Endothelial cell of umbilical vein (primary cell): ENCODE measurements at regions not wholly inside any gene's neighbourhood (a gene's known extent, or its start where the extent isn't known, plus 50 kb on each side); places are given as distances from the start of the nearest gene placed in this dataset.

Source experiments
- BruUV-seq: library from RNA; stranded (reverse); fragments of 400-500 nt; replicated peaks from 2 replicates; lab custom pipeline; 2021; lab: Mats Ljungman, UMichigan
- CTCF ChIA-PET: fragments of 300-600, 350-600 bp; sonication (Branson Sonifier 250); formaldehyde crosslinking; loops from one replicate; lab custom pipeline; 2021; ENCODE audit warnings: antibody characterized with exemption, inconsistent platforms; lab: Charles Lee
- POLR2A ChIA-PET: fragments of 300-600, 350-600 bp; sonication (Branson Sonifier 250); formaldehyde crosslinking; loops from one replicate; lab custom pipeline; 2021; ENCODE audit warnings: antibody characterized with exemption, inconsistent platforms; lab: Charles Lee
- DNase-seq: peaks from one replicate; pipeline ENCODE4 v3.0.0-alpha.2; 2011; ENCODE audit warnings: low read depth, low spot score
- FAIRE-seq: peaks from 2 replicates; lab custom pipeline; 2011; peaks lifted over from hg19 to GRCh38; lab: Jason Lieb, UNC
- H2AFZ ChIP-seq: 2 replicates; pipeline ENCODE4 v1.6.0; 2012; ENCODE audit warnings: low read depth, low read length, control low read depth, inconsistent platforms
- H3K27ac ChIP-seq: 2 replicates; pipeline ENCODE4 v1.5.1; 2011; ENCODE audit warnings: low read depth, mild to moderate bottlenecking, control low read depth, low read length, moderate library complexity; ENCODE audit not compliant: insufficient read depth
- H3K27me3 ChIP-seq, 2 experiments: 2 replicates each; pipeline versions ENCODE4 v1.6.0 to v1.6.1; 2011; ENCODE audit warnings: low read length in 2 of 2, mixed read lengths in 1 of 2; ENCODE audit not compliant: control insufficient read depth in 2 of 2, insufficient read depth in 2 of 2
- H3K36me3 ChIP-seq, 2 experiments: 2 replicates in 1 of 2; 3 replicates in 1 of 2; pipeline ENCODE4 v1.5.1; 2011; ENCODE audit warnings: low read length in 2 of 2, mild to moderate bottlenecking in 1 of 2, moderate library complexity in 1 of 2; ENCODE audit not compliant: control insufficient read depth in 2 of 2, insufficient read depth in 2 of 2; ENCODE audit errors: extremely low read depth in 1 of 2
- H3K4me1 ChIP-seq: 3 replicates; pipeline ENCODE4 v1.5.1; 2011; ENCODE audit warnings: mild to moderate bottlenecking, low read length; ENCODE audit not compliant: control insufficient read depth, insufficient read depth; ENCODE audit errors: extremely low read depth
- H3K4me2 ChIP-seq: 2 replicates; pipeline ENCODE4 v1.6.1; 2011; ENCODE audit warnings: low read length, control low read depth, mixed read lengths; ENCODE audit not compliant: insufficient read depth
- H3K4me3 ChIP-seq, 3 experiments: fragments of 200-600 bp in 1 of 3; sonication (generic), shearing (Covaris generic) in 1 of 3; replicated peaks in 1 of 3; 2 replicates each; pipeline ENCODE4 v1.5.1; 2011 to 2016; ENCODE audit warnings: control low read depth in 3 of 3, low read length in 3 of 3, mild to moderate bottlenecking in 2 of 3, inconsistent platforms in 1 of 3, low read depth in 1 of 3, moderate library complexity in 1 of 3; ENCODE audit not compliant: insufficient read depth in 1 of 3
- H3K79me2 ChIP-seq: 2 replicates; pipeline ENCODE4 v1.6.0; 2012; ENCODE audit warnings: low read length, inconsistent platforms; ENCODE audit not compliant: control insufficient read depth, insufficient read depth
- H3K9ac ChIP-seq: replicated peaks from 2 replicates; pipeline ENCODE3; 2011; ENCODE audit warnings: low read length, control low read depth; ENCODE audit not compliant: insufficient read depth; ENCODE audit errors: extremely low read depth
- H3K9me1 ChIP-seq: replicated peaks from 3 replicates; pipeline ENCODE4 v1.6.0; 2011; ENCODE audit warnings: mild to moderate bottlenecking, low read length; ENCODE audit not compliant: control insufficient read depth, insufficient read depth; ENCODE audit errors: extremely low read depth
- H3K9me3 ChIP-seq: replicated peaks from 2 replicates; pipeline ENCODE4 v1.5.1; 2012; ENCODE audit warnings: low read length, inconsistent platforms; ENCODE audit not compliant: control insufficient read depth, insufficient read depth
- H4K20me1 ChIP-seq: replicated peaks from 2 replicates; pipeline ENCODE3; 2011; ENCODE audit warnings: mild to moderate bottlenecking, low read length; ENCODE audit not compliant: control insufficient read depth, insufficient read depth; ENCODE audit errors: extremely low read depth
- CTCF ChIP-seq, 2 donors: IDR thresholded peaks; 1 replicate in 1 of 2; 2 replicates in 1 of 2; pipeline ENCODE4 v1.5.1; 2011; ENCODE audit warnings: low read length in 2 of 2, mild to moderate bottlenecking in 2 of 2, moderate library complexity in 2 of 2, control low read depth in 1 of 2, inconsistent platforms in 1 of 2, low read depth in 1 of 2; ENCODE audit not compliant: insufficient read depth in 1 of 2; ENCODE audit errors: extremely low read depth in 1 of 2
- EZH2 ChIP-seq: IDR thresholded peaks from 2 replicates; pipeline ENCODE4 v1.6.1; 2012; ENCODE audit warnings: borderline replicate concordance, low read depth, mild to moderate bottlenecking, moderate library complexity, low read length, inconsistent platforms; ENCODE audit not compliant: severe bottlenecking
- FOS ChIP-seq: IDR thresholded peaks from 2 replicates; pipeline ENCODE4 v1.6.1; 2011; ENCODE audit warnings: mild to moderate bottlenecking, low read length, moderate library complexity, borderline replicate concordance; ENCODE audit not compliant: insufficient read depth
- GATA2 ChIP-seq: IDR thresholded peaks from 2 replicates; pipeline ENCODE4 v1.7.0; 2011; ENCODE audit warnings: low read depth, mild to moderate bottlenecking, moderate library complexity, mixed read lengths, low read length; ENCODE audit not compliant: insufficient read length, insufficient read depth
- JUN ChIP-seq: IDR thresholded peaks from 2 replicates; pipeline ENCODE4 v1.6.1; 2011; ENCODE audit warnings: borderline replicate concordance, low read depth; ENCODE audit not compliant: insufficient read length, insufficient read depth
- MAX ChIP-seq: IDR thresholded peaks from 2 replicates; pipeline ENCODE4 v1.6.1; 2011; ENCODE audit not compliant: insufficient read depth, insufficient read length
- MYC ChIP-seq: IDR thresholded peaks from one replicate; pipeline ENCODE4 v1.6.1; 2011; ENCODE audit warnings: mild to moderate bottlenecking, low read depth, low read length
- POLR2A ChIP-seq: IDR thresholded peaks from 2 replicates; pipeline ENCODE4 v1.6.1; 2012; ENCODE audit warnings: low read depth, mild to moderate bottlenecking, control low read depth, low read length
- POLR2AphosphoS5 ChIP-seq: IDR thresholded peaks from 2 replicates; pipeline ENCODE4 v1.6.1; 2012; ENCODE audit warnings: low read depth, mild to moderate bottlenecking, control low read depth, low read length, moderate library complexity; ENCODE audit not compliant: insufficient read depth
- dilution Hi-C: fragments of 300-500 bp; cut with MboI; formaldehyde crosslinking; loops from one replicate; pipeline ENCODE4 v1.15.0; 2019; ENCODE audit warnings: low sequenced_read_pairs; ENCODE audit not compliant: extremely low pct_ligation_motif_present
- intact Hi-C: fragments of 100-400 bp; cut with micrococcal nuclease; formaldehyde crosslinking; loops from one replicate; pipeline ENCODE4 v1.10.0; 2022

GRCh38 chr4:114758066-114758465 is 159.5 kb downstream of the UGT8 start:
- intact Hi-C loops: no loop called here
- Histone ChIP-seq H2AFZ (no peak overlapping the region), H3K79me2 (no peaks in the 10 kb centered on the region), H3K9ac (no peak overlapping the region), H3K27ac (no peak overlapping the region), H3K4me1 (no peaks in the 10 kb centered on the region), H3K9me1 (no peaks in the 10 kb centered on the region), H4K20me1 (no peaks in the 10 kb centered on the region), H3K4me3 (no peak overlapping the region), H3K4me2 (no peak overlapping the region), H3K27me3 (no peaks in the 10 kb centered on the region), H3K9me3 (no peaks in the 10 kb centered on the region), H3K36me3 (no peaks in the 10 kb centered on the region)
- no peak for TF ChIP-seq FOS
- TF ChIP-seq CTCF (IDR thresholded peaks at IDR 0.05; ENCODE audit: extremely low read depth in 1 of 2, insufficient read depth in 1 of 2, low read depth in 1 of 2, low read length in 2 of 2): no peak
- TF ChIP-seq MYC: no peak
- TF ChIP-seq JUN: no peak
- no peak for TF ChIP-seq POLR2AphosphoS5
- no peak for TF ChIP-seq MAX
- no peak for TF ChIP-seq EZH2
- TF ChIP-seq GATA2: no peak
- no peak for TF ChIP-seq POLR2A
- DNase-seq: no peak
- ChIA-PET CTCF (interaction anchor here (1.4 kb wide), 1 partner anchor 9 kb away, joined by 3 read pairs; no protein-coding TSS in a partner anchor), POLR2A (no interaction called here)
- dilution Hi-C loops: no loop called here
- no peak for FAIRE-seq
- no TSS peak for BruUV-seq
